Nephron (organoid): ENCODE measurements at regions not wholly inside any gene's neighbourhood (a gene's known extent, or its start where the extent isn't known, plus 50 kb on each side); places are given as distances from the start of the nearest gene placed in this dataset.

Source experiments
- H3K27ac Mint-ChIP-seq, 3 experiments: 2 replicates each; pipeline ENCODE4 v1.8.0; 2020; ENCODE audit warnings: mixed read lengths in 3 of 3, mild to moderate bottlenecking in 2 of 3, moderate library complexity in 1 of 3
- H3K27me3 Mint-ChIP-seq: 2 replicates; pipeline ENCODE4 v1.8.0; 2021; ENCODE audit warnings: low read depth, mild to moderate bottlenecking, moderate library complexity, mixed read lengths
- H3K36me3 Mint-ChIP-seq: 2 replicates; pipeline ENCODE4 v1.8.0; 2020; ENCODE audit warnings: low read depth, mixed read lengths
- H3K4me1 Mint-ChIP-seq: 2 replicates; pipeline ENCODE4 v1.8.0; 2020; ENCODE audit warnings: mixed read lengths
- H3K4me3 Mint-ChIP-seq, 3 experiments: 2 replicates each; pipeline ENCODE4 v1.8.0; 2020; ENCODE audit warnings: mild to moderate bottlenecking in 3 of 3, mixed read lengths in 3 of 3, moderate library complexity in 2 of 3
- H3K9me3 Mint-ChIP-seq: 2 replicates; pipeline ENCODE4 v1.8.0; 2020; ENCODE audit warnings: mixed read lengths
- CTCF ChIP-seq, 3 experiments: fragments of 200-600 bp; sonication (generic); IDR thresholded peaks; one replicate each; pipeline ENCODE4 v1.5.0; 2021; ENCODE audit warnings: antibody characterized with exemption in 3 of 3; ENCODE audit not compliant: unreplicated experiment in 3 of 3

GRCh38 chr1:240682859-240683242 is 70.9 kb upstream of the GREM2 start:
- peaks cover 6% of the 10 kb centered on the region for H3K27me3 Mint-ChIP-seq
- H3K36me3 Mint-ChIP-seq = no peaks in the 10 kb centered on the region
- H3K27ac Mint-ChIP-seq = no peak overlapping the region
- H3K9me3 Mint-ChIP-seq = peaks cover 13% of the 10 kb centered on the region
- H3K4me3 Mint-ChIP-seq = no peak overlapping the region
- no peak for TF ChIP-seq CTCF (IDR thresholded peaks at IDR 0.05; ENCODE audit: unreplicated experiment in 3 of 3)
- no peaks in the 10 kb centered on the region for H3K4me1 Mint-ChIP-seq

DNA sequence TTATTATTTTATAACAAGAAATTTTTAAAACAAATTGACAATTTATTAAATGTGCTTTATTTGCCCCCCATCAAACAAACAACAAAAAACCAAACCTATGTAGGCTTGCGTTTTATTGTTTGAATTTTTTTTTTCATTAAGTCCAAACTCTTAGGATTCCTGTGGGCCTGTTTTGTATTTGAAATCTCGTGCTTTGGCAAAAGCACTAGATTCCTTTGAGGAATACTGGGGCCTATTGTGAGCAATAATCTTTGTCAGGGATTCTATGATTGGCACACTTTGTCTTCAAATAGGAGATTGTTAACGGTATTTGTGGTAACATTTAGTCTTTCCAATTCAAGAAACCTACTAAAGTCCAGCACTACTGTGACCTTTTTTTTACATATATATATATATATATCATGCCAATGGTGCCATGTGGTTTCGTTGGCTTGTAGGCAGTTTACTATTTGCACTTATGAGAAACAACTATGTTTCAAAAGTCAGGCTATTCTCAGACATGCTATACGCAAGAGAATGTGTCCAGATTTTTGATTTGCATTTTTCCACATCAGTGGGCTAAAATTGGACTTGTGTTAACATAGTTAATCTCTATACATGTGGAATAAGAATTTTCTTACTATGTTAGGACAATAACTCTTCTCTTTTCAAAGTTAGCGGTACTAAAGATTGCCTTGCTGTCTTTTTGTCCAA is 70.4 kb upstream of the GREM2 start:
- Mint-ChIP-seq H3K4me1 (no peaks in the 10 kb centered on the region), H3K27me3 (peaks cover 6% of the 10 kb centered on the region), H3K36me3 (no peaks in the 10 kb centered on the region), H3K27ac (no peak overlapping the region), H3K9me3 (peaks cover 13% of the 10 kb centered on the region), H3K4me3 (no peak overlapping the region)
- TF ChIP-seq CTCF (IDR thresholded peaks at IDR 0.05; ENCODE audit: unreplicated experiment in 3 of 3) = no peak

GRCh38 chr1:240672132-240672811 is 60.3 kb upstream of the GREM2 start:
- TF ChIP-seq CTCF (IDR thresholded peaks at IDR 0.05; ENCODE audit: unreplicated experiment in 3 of 3) = no peak
- Mint-ChIP-seq H3K4me3 (no peak overlapping the region), H3K36me3 (no peaks in the 10 kb centered on the region), H3K27ac (no peak overlapping the region), H3K27me3 (no peaks in the 10 kb centered on the region), H3K4me1 (no peaks in the 10 kb centered on the region), H3K9me3 (no peaks in the 10 kb centered on the region)

DNA sequence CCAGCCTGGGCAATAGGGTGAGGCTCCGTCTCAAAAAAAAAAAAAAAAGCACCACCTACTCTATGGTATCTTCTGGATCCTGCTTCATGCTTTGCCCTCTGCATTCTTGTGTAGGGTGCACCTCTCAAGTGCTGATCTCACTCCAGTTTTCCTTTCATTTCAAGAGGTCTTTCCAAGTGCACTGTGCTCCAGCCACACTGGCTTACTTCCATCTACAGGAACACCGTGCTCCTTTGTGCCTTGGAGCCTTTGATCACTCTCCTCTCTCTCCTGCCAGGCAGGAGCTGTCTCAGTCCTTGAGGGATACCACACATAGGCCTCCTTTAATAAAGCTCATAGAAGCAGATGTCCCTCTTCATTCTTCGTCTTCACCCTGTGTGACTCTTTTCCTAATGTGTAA is 55.4 kb upstream of the GREM2 start:
- TF ChIP-seq CTCF (IDR thresholded peaks at IDR 0.05; ENCODE audit: unreplicated experiment in 3 of 3) = no peak
- Mint-ChIP-seq H3K27ac (no peak overlapping the region), H3K9me3 (peaks cover 4% of the 10 kb centered on the region), H3K4me1 (no peaks in the 10 kb centered on the region), H3K27me3 (no peaks in the 10 kb centered on the region), H3K4me3 (no peak overlapping the region), H3K36me3 (no peaks in the 10 kb centered on the region)

DNA sequence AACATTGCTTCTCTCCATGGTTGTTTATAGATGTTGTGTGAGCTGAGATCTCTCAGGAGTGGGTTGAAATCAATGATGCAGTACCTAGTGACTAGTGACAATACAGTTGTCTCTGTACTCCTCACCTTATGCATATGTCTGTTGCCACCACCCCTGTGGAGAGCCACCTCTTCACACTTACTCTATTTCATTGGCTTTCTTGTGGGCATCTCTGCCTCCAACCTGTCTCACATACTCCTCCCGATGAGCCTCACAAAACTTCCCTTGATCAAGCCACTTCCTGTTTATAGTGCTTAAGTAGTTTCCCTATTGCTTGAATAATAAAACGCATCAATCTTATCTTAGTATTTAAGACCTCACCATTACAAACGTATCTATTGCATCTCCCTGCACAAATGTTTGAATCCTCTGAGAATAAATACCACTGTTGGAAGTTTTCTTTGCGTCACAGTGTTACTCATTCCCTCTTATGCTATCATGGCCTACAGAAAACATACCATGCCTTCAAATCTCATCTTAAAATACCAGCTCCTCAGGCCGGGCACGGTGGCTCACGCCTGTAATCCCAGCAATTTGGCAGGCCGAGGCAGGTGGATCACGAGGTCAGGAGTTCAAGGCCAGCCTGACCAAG is 54.7 kb upstream of the GREM2 start:
- H3K4me3 Mint-ChIP-seq = no peak overlapping the region
- H3K27me3 Mint-ChIP-seq = no peaks in the 10 kb centered on the region
- no peak overlapping the region for H3K27ac Mint-ChIP-seq
- H3K36me3 Mint-ChIP-seq = no peaks in the 10 kb centered on the region
- H3K9me3 Mint-ChIP-seq = peaks cover 4% of the 10 kb centered on the region
- TF ChIP-seq CTCF (IDR thresholded peaks at IDR 0.05; ENCODE audit: unreplicated experiment in 3 of 3) = no peak
- H3K4me1 Mint-ChIP-seq = no peaks in the 10 kb centered on the region
